AG04449 (cell line): ENCODE measurements at regions not wholly inside any gene's neighbourhood (a gene's known extent, or its start where the extent isn't known, plus 50 kb on each side); places are given as distances from the start of the nearest gene placed in this dataset.

ENCODE experiments used
- CTCF ChIA-PET: fragments of 350-600 bp; formaldehyde crosslinking; extraction: SDS; loops from one replicate; lab custom pipeline; 2021; ENCODE audit warnings: antibody characterized with exemption; lab: Yijun Ruan, JAX
- POLR2A ChIA-PET: fragments of 400-600, 350-600 bp; formaldehyde crosslinking; extraction: SDS; loops from one replicate; lab custom pipeline; 2020; ENCODE audit warnings: antibody characterized with exemption, inconsistent platforms; lab: Yijun Ruan, JAX
- DNase-seq: peaks from one replicate; pipeline ENCODE4 v3.0.0-alpha.2; 2010; ENCODE audit warnings: low read depth, low spot score
- H3K4me3 ChIP-seq: 2 replicates; pipeline ENCODE4 v1.5.1; 2011; ENCODE audit warnings: low read depth, mild to moderate bottlenecking, control low read depth, low read length
- CTCF ChIP-seq: IDR thresholded peaks from one replicate; pipeline ENCODE4 v1.5.1; 2011; ENCODE audit warnings: mild to moderate bottlenecking, moderate library complexity, low read length, control low read depth, inconsistent platforms; ENCODE audit not compliant: insufficient read depth; ENCODE audit errors: missing control alignments

GRCh38 chr12:58413794-58414193 is 472.4 kb downstream of the ATP23 start:
- TF ChIP-seq CTCF: no peak
- DNase-seq: no peak
- no peak overlapping the region for H3K4me3 ChIP-seq
- POLR2A ChIA-PET: interaction anchor here (0.7 kb wide), 1 partner anchor 627 kb away, joined by 3 read pairs; no protein-coding TSS in a partner anchor
- CTCF ChIA-PET: interaction anchor here (1.3 to 2.0 kb wide), 2 partner anchors 9 to 20 kb away, joined by 3 to 5 read pairs; no protein-coding TSS in a partner anchor

DNA sequence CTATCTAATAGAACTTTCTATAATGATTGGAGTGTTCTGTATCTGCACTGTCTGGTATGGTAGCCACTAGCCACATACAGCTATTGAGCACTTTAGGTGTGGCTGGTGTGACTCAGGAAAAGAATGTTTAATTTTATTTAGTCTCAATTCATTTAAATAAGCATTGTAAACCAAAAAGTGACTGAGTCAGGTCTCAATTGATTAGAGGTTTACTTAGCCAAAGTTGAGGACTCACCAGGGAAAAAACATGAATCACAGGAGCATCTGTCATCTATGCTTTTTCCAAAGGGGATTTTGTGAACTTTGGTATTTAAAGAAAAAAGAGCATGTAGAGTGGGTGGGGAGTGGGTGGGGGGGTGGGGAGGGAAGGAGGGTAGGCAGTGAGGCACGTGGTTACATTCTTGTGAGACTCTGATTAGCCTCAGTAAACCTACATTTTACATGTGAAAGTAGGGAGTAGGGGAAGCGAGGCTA is 473.1 kb downstream of the ATP23 start:
- ChIA-PET CTCF (interaction anchor here (1.2 to 2.0 kb wide), 3 partner anchors 9 to 25 kb away, joined by 3 to 5 read pairs (median 4); no protein-coding TSS in a partner anchor), POLR2A (interaction anchor here (0.7 kb wide), 1 partner anchor 626 kb away, joined by 3 read pairs; no protein-coding TSS in a partner anchor)

GRCh38 chr12:58415716-58416115 is 474.3 kb downstream of the ATP23 start:
- no peak for TF ChIP-seq CTCF
- ChIA-PET POLR2A (no interaction called here), CTCF (interaction anchor here (1.1 to 3.6 kb wide), 9 partner anchors 10 to 671 kb away, joined by 3 to 22 read pairs (median 3); no protein-coding TSS in a partner anchor)
- no peak for DNase-seq
- no peak overlapping the region for H3K4me3 ChIP-seq

More for the DNA sequence above, 473.1 kb downstream of the ATP23 start:
- no peak for TF ChIP-seq CTCF
- H3K4me3 ChIP-seq: no peak overlapping the region
- DNase-seq: no peak

- DNase-seq: peak; percentile 69
- TF ChIP-seq CTCF: peak; percentile 8
- CTCF ChIA-PET: interaction anchor here (0.6 to 3.6 kb wide), 9 partner anchors 10 to 735 kb away, joined by 3 to 22 read pairs (median 3); no protein-coding TSS in a partner anchor
- H3K4me3 ChIP-seq: no peak overlapping the region
- POLR2A ChIA-PET: interaction anchor here (0.7 to 1.1 kb wide), 2 partner anchors 9 to 54 kb away, joined by 3 to 4 read pairs; no protein-coding TSS in a partner anchor
Measured at GRCh38 chr12:58416236-58416635, 474.9 kb downstream of the ATP23 start.

- no peak for DNase-seq
- H3K4me3 ChIP-seq: no peak overlapping the region
- ChIA-PET CTCF (no interaction called here), POLR2A (no interaction called here)
- no peak for TF ChIP-seq CTCF
Measured at GRCh38 chr12:58419196-58419760, 477.9 kb downstream of the ATP23 start.

DNA sequence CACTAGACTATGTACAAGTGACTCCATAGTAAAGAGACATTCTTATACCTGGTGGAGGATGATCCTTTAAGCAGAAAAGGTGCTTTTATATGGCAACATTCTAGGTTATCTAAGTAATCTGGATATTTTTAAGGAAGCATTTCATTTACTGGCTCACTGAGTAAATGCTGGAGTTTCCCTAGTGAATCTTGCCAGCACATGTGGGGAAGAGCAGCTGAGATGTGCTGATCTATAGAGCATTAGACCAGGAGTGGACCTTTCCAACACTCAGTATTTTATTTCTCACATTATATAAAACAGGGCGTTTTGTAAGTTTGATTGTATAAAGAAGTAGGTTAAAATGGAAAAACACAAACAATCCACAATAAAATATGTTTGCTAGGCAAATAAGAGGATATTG is 478.5 kb downstream of the ATP23 start:
- POLR2A ChIA-PET: no interaction called here
- H3K4me3 ChIP-seq: no peak overlapping the region
- CTCF ChIA-PET: interaction anchor here (0.9 kb wide), 1 partner anchor 15 kb away, joined by 3 read pairs; no protein-coding TSS in a partner anchor
- no peak for DNase-seq
- no peak for TF ChIP-seq CTCF
